HG03175 (cell line): ENCODE measurements at regions not wholly inside any gene's neighbourhood (a gene's known extent, or its start where the extent isn't known, plus 50 kb on each side); places are given as distances from the start of the nearest gene placed in this dataset.
"Not testable (repeated sequence)": the region's sequence is repeated elsewhere in the genome, so short reads cannot be mapped to it uniquely, and the experiment has no call there.

Experiments used
- ATAC-seq: cut with Tn5 transposase; IDR thresholded peaks from one replicate; pipeline ENCODE4 v1.9.1; 2021; ENCODE audit warnings: mild to moderate bottlenecking, moderate library complexity; ENCODE audit not compliant: unreplicated experiment

GRCh38 chr7:152947686-152948085, 188.1 kb downstream of the ACTR3B start:
- no peak for ATAC-seq

- ATAC-seq: no peak
Observed at GRCh38 chr7:152949253-152949652, 189.7 kb downstream of the ACTR3B start.

DNA sequence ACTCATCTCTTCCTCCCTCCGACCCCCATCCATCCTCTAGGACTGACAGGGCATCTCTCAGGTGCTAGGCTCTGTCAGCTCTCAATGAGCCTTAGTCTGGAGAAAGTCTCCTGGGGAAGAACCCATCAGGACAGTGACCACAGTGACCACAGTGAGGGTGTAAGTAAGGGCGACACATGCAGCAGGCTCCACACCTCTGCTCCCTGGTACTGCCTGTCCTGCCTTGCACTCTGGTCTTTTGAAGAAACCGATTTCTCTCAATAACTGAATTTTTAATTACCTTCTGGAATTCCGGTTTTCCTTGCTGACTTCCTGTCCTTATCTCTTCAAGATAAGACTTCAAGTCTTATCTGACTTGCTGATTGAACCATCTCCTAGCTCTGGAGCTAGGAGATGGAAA, 190.2 kb downstream of the ACTR3B start:
- ATAC-seq: no peak

DNA sequence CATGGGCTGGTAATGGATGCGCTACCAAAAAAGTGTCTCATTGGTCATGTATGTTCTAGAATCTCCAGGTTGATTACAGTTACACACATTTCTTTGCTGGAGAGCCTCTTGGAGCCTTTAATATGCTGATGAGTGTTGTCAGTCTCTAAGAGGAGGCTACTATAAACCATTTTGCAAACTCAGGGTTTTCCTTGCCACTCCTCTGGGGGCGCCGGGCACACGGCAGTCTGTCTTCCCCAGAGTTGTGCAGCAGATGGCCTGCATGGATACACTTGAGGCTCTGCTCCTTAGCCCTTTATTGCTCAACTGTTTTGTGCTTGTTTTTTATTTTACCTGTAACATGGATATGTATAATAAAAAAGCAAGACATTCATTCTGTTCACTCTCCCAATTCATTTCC, 196.5 kb downstream of the ACTR3B start:
- no peak for ATAC-seq

DNA sequence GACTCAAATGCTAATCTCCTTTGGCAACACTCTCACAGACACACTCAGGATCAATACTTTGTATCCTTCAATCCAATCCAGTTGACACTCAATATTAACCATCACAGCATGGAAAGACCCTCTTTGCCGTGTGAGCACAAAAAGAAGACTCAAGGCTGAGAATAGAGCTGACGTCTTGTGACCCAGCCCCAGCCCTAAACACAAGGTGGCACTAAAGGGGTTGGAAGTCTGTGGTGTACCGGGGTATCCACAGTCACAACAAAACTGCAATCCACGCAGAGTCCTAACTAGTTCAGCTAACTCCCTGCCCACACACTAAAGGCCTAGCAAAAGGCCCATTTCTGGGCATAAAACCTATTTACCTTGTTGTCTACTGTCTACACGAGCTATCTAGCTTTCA, 200.1 kb downstream of the ACTR3B start:
- ATAC-seq: no peak

GRCh38 chr7:152961796-152962195, 202.2 kb downstream of the ACTR3B start:
- not testable (repeated sequence) for ATAC-seq

GRCh38 chr7:152966189-152966588, 206.6 kb downstream of the ACTR3B start:
- no peak for ATAC-seq

DNA sequence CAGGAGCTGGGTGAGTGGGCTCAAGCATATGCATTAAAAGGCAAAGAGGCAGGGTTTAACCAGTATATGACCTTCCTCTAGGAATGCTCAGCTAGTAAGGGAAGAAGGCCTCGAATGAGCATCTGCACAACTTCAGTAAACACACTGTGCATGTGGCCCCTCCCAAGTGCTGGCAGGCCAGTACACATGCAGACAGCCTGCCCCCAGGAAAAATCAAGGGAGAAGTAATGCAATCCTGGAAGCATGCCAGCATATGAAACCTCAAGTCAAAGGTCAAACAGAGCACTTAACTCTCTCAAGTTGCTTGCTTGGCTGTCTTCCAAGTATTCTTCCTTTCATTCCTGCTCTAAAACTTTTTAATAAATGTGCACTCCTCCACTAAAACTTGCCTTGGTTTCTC, 208.4 kb downstream of the ACTR3B start:
- no peak for ATAC-seq

- ATAC-seq: no peak
Observed at GRCh38 chr7:152968514-152968913, 209.0 kb downstream of the ACTR3B start.

GRCh38 chr7:152969335-152969734, 209.8 kb downstream of the ACTR3B start:
- no peak for ATAC-seq

GRCh38 chr7:152969839-152970238, 210.3 kb downstream of the ACTR3B start:
- no peak for ATAC-seq

- no peak for ATAC-seq
Observed at GRCh38 chr7:152970481-152970880, 210.9 kb downstream of the ACTR3B start.

DNA sequence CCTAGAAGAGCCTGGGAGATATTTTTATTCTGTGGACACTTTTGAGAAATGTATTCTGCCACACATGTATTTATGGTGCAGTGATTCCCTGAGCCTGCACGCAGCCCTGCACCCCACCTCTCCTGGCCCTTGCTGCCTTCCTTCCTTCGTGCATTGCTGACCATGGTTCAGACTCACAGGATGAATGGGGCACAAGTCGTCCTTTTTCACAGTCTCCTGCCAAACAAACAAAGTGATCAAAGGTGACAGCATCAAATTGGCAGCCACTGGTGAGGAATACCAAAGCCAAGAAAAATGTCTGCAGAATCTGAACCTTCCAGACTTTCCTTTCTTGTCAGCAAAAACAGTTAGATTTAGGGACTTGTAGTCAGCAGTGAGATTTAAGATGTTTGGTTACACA, 215.0 kb downstream of the ACTR3B start:
- ATAC-seq: no peak

- no peak for ATAC-seq
Observed at GRCh38 chr7:152975076-152975475, 215.5 kb downstream of the ACTR3B start.

GRCh38 chr7:152979376-152979775, 219.8 kb downstream of the ACTR3B start:
- ATAC-seq: no peak

DNA sequence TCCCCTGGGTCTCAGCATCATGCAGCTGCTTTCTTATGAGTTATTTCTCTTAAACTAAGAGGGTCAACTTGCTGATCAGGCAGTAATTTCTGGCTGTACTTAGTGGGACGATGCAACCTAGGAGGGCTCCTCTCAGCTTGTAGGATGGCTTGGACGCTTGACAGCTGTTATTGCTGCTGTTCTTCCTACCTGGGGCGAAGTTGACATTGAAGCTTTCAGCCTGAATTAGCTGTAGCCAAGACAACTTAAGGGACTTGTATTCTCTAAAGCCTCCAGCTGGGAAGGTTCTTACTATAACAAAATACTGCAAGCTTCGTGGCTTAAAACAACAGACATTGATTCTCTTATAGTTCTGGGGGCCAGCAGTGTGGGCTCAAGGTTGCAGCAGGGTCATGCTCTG, 224.9 kb downstream of the ACTR3B start:
- ATAC-seq: no peak

DNA sequence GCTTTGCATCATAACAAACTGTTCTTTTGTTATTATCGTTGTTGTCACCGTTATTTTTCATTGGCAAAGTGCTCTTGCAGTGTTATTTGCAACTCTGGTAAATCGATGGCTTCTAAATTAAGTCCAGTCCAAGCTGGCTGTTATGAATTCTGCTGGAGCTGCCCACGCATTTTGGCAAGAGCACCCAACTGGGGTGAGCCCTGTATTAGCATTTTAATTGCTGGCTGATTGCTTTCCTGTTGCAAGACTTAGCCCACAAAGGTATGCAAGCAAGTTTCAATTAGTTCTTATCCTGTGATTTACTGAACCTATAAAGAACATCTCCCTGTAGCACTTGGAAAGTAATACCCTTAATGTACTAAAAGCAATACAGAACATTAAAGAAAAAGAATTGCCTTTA, 226.8 kb downstream of the ACTR3B start:
- ATAC-seq: no peak

GRCh38 chr7:152987656-152988055, 228.1 kb downstream of the ACTR3B start:
- no peak for ATAC-seq

DNA sequence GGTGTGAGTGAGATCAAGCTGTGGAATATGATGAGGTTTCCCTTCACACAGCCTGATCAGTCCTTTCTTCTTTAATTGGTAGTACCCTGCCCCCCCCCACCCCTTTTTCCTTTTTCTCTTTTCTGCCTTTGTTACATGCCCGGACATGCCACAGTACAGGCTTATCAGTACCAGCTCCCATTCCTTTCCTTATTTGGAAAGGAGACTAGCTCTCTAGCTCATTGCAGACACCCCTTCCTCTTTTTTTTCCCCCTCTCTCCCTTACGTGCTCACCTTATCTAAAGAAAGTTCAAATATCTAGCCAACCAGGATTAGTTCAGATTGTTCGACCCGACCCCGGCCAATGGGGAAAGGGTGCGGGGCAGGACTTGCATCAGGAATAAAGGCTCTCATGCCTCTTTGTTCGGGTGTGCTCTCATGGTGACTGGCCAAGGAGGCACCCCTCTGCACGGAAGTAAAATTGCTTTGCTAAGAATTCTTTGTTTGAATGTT, 230.4 kb downstream of the ACTR3B start:
- no peak for ATAC-seq

DNA sequence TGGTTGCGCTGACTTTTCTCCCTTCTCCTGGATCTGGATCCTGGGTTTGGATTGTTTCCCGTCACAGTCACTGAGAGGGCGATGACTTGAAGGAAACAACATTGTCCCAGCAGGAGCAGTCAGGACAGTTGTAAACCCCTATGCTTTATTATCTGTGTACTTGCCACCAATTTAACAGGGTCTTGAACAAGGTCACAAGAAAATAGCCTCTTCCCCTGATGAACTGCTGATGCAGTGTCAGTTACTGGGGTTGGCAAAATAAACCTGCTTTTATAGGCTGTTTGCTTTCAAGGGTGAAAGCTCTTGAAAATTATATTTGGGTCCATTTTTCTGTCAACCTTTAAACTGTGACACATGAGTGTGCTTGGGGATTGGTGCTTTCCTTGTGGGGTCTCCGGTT, 238.9 kb downstream of the ACTR3B start:
- no peak for ATAC-seq

GRCh38 chr7:153002115-153002514, 242.6 kb downstream of the ACTR3B start:
- ATAC-seq: no peak

DNA sequence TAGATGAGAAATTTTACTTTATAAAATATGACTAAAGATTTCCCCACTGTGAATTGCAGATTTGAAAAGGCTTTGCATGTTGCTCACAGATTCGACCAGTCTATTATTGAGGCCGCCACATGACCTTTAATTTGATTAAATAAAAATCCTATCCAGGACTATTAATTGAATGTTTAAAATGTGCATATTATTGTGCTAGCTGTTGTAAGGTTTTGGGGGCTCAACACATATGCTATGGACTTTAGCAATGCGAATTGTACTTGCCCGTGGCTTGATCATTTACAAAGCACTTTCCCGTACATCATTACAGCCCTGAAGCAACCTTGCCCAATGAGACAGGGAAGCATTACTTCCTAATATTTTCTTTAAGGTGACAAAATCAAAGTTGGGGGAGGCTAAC, 243.0 kb downstream of the ACTR3B start:
- ATAC-seq: no peak

GRCh38 chr7:153004341-153004740, 244.8 kb downstream of the ACTR3B start:
- ATAC-seq: no peak
